GM12878 (cell line): ENCODE measurements at regions not wholly inside any gene's neighbourhood (a gene's known extent, or its start where the extent isn't known, plus 50 kb on each side); places are given as distances from the start of the nearest gene placed in this dataset.

Experiments used
- ATAC-seq: fragments of 200-7000 bp; cut with Tn5 transposase; 3 replicates; pipeline ENCODE4 v1.9.1; 2020; ENCODE audit warnings: mild to moderate bottlenecking, moderate library complexity
- BruUV-seq: library from RNA; stranded (reverse); fragments of 400-500 nt; replicated peaks from 2 replicates; lab custom pipeline; 2021; lab: Mats Ljungman, UMichigan
- CTCF ChIA-PET: fragments of 300-600 bp; sonication (Branson Sonifier 250); formaldehyde crosslinking; extraction: SDS; loops from one replicate; lab custom pipeline; 2021; ENCODE audit warnings: inconsistent platforms; lab: Yijun Ruan, JAX
- POLR2A ChIA-PET: fragments of 350-600 bp; formaldehyde crosslinking; extraction: SDS; loops from one replicate; lab custom pipeline; 2021; ENCODE audit warnings: inconsistent platforms; lab: Charles Lee
- RAD21 ChIA-PET: fragments of 300-600 bp; sonication (Branson Sonifier 250); formaldehyde crosslinking; loops from one replicate; lab custom pipeline; 2023; ENCODE audit warnings: antibody characterized with exemption; ENCODE audit not compliant: unreplicated experiment; lab: Charles Lee
- SMC1A ChIA-PET: fragments of 300-600 bp; sonication (Branson Sonifier 250); formaldehyde crosslinking; loops from one replicate; lab custom pipeline; 2023; ENCODE audit not compliant: unreplicated experiment, uncharacterized antibody; lab: Charles Lee
- DNase-seq: peaks from one replicate; pipeline ENCODE4 v3.0.0-alpha.2; 2011; ENCODE audit warnings: low read depth, low spot score
- FAIRE-seq: peaks from 3 replicates; lab custom pipeline; 2011; peaks lifted over from hg19 to GRCh38; lab: Jason Lieb, UNC
- H2AFZ ChIP-seq: 2 replicates; pipeline ENCODE4 v1.6.0; 2011; ENCODE audit warnings: low read depth, low read length, control low read depth; ENCODE audit not compliant: control insufficient read depth
- H3K27ac ChIP-seq: 2 replicates; pipeline ENCODE4 v1.5.1; 2011; ENCODE audit warnings: control low read depth; ENCODE audit not compliant: control insufficient read depth, insufficient read depth
- H3K27me3 ChIP-seq, 2 experiments: replicated peaks in 1 of 2; 2 replicates each; pipeline versions ENCODE4 v1.6.0 to v1.6.1; 2011; ENCODE audit warnings: low read length in 1 of 2; ENCODE audit not compliant: control insufficient read depth in 2 of 2, insufficient read depth in 2 of 2
- H3K36me3 ChIP-seq, 2 experiments: 2 replicates each; pipeline ENCODE4 v1.5.1; 2011; ENCODE audit warnings: low read length in 1 of 2; ENCODE audit not compliant: control insufficient read depth in 2 of 2, insufficient read depth in 2 of 2
- H3K4me1 ChIP-seq: 2 replicates; pipeline ENCODE4 v1.6.1; 2011; ENCODE audit warnings: mild to moderate bottlenecking, low read length, moderate library complexity, mixed read lengths; ENCODE audit not compliant: control insufficient read depth, insufficient read depth
- H3K4me2 ChIP-seq: 2 replicates; pipeline ENCODE4 v1.6.0; 2011; ENCODE audit warnings: control low read depth; ENCODE audit not compliant: control insufficient read depth, insufficient read depth
- H3K4me3 ChIP-seq: fragments of 200-600 bp; sonication (generic); 2 replicates; pipeline ENCODE4 v1.5.1; 2016
- H3K79me2 ChIP-seq: 2 replicates; pipeline ENCODE4 v1.6.0; 2011; ENCODE audit warnings: low read length; ENCODE audit not compliant: control insufficient read depth, insufficient read depth
- H3K9ac ChIP-seq: 2 replicates; pipeline ENCODE4 v1.8.0; 2011; ENCODE audit warnings: low read length, control low read depth, mixed read lengths; ENCODE audit not compliant: control insufficient read depth, insufficient read depth
- H3K9me3 ChIP-seq: replicated peaks from 3 replicates; pipeline ENCODE4 v1.5.1; 2011; ENCODE audit warnings: mild to moderate bottlenecking, low read length; ENCODE audit not compliant: control insufficient read depth, insufficient read depth
- H4K20me1 ChIP-seq: 2 replicates; pipeline ENCODE4 v1.6.0; 2011; ENCODE audit not compliant: control insufficient read depth, insufficient read depth
- CBX3 ChIP-seq: fragments of 200-600 bp; sonication (generic); IDR thresholded peaks from 2 replicates; pipeline ENCODE4 v1.6.1; 2016; ENCODE audit warnings: low read depth, borderline replicate concordance
- CHD1 ChIP-seq: IDR thresholded peaks from 2 replicates; pipeline ENCODE4 v1.6.1; 2012; ENCODE audit warnings: low read depth, low read length, improper control_type of control experiment
- CREB1 ChIP-seq: IDR thresholded peaks from 2 replicates; pipeline ENCODE4 v1.6.1; 2012; ENCODE audit warnings: low read depth, mild to moderate bottlenecking, inconsistent platforms
- CREM ChIP-seq: IDR thresholded peaks from 2 replicates; pipeline ENCODE4 v1.6.1; 2014; ENCODE audit warnings: antibody characterized with exemption, low read depth
- E2F4 ChIP-seq: IDR thresholded peaks from 2 replicates; pipeline ENCODE4 v1.6.1; 2012; ENCODE audit warnings: low read depth, low read length, improper control_type of control experiment
- ESRRA ChIP-seq: IDR thresholded peaks from 2 replicates; pipeline ENCODE4 v1.6.1; 2012; ENCODE audit warnings: mild to moderate bottlenecking, low read length, improper control_type of control experiment
- EZH2 ChIP-seq: IDR thresholded peaks from 2 replicates; pipeline ENCODE4 v1.6.1; 2012; ENCODE audit warnings: low read depth, mild to moderate bottlenecking, control low read depth, inconsistent platforms, low read length, borderline replicate concordance; ENCODE audit not compliant: control insufficient read depth
- LARP7 ChIP-seq: fragments of 450-650 bp; IDR thresholded peaks from 2 replicates; pipeline ENCODE4 v1.6.1; 2017; ENCODE audit warnings: mild to moderate bottlenecking
- MEF2B ChIP-seq: fragments of 450-650 bp; IDR thresholded peaks from 2 replicates; pipeline ENCODE4 v1.6.1; 2018; ENCODE audit warnings: mild to moderate bottlenecking, moderate library complexity; ENCODE audit not compliant: partially characterized antibody, poor library complexity, severe bottlenecking
- NBN ChIP-seq: fragments of 450-650 bp; IDR thresholded peaks from 2 replicates; pipeline ENCODE4 v1.6.1; 2016
- NFYA ChIP-seq: IDR thresholded peaks from 2 replicates; pipeline ENCODE4 v1.6.1; 2011; ENCODE audit warnings: low read depth, mild to moderate bottlenecking, low read length, improper control_type of control experiment, borderline replicate concordance
- RAD51 ChIP-seq: fragments of 450-650 bp; IDR thresholded peaks from 2 replicates; pipeline ENCODE4 v1.6.1; 2016; ENCODE audit warnings: moderate library complexity, mild to moderate bottlenecking, inconsistent platforms
- RB1 ChIP-seq: fragments of 450-650 bp; formaldehyde crosslinking; IDR thresholded peaks from 2 replicates; pipeline ENCODE4 v1.6.1; 2017; ENCODE audit warnings: mild to moderate bottlenecking, borderline replicate concordance
- RBBP5 ChIP-seq: fragments of 200-600 bp; sonication (generic); conservative IDR thresholded peaks from 2 replicates; pipeline ENCODE4 v1.6.1; 2016
- SKIL ChIP-seq: fragments of 450-650 bp; IDR thresholded peaks from 2 replicates; pipeline ENCODE4 v1.6.1; 2017; ENCODE audit warnings: mild to moderate bottlenecking, low read depth, inconsistent platforms; ENCODE audit not compliant: poor library complexity, severe bottlenecking
- WGBS: methylation state at CpG from one replicate; pipeline ENCODE4 v1.1.6; 2016; ENCODE audit warnings: low lambda C conversion rate; ENCODE audit not compliant: insufficient replicate concordance, insufficient coverage; ENCODE audit errors: missing lambda C conversion rate; 5-methylcytosine and 5-hydroxymethylcytosine counted together
- in situ Hi-C: fragments of 300-500 bp; cut with MboI; formaldehyde crosslinking; loops from 9 replicates; pipeline ENCODE4 v1.14.3; 2018; ENCODE audit warnings: mixed read lengths
- intact Hi-C: fragments of 100-400 bp; cut with micrococcal nuclease; formaldehyde crosslinking; loops from one replicate; pipeline ENCODE4 v1.14.2; 2022; ENCODE audit not compliant: unreplicated experiment
- TF ChIP-seq, protein P1 (sequence below): fragments of 450-650 bp; formaldehyde crosslinking; IDR thresholded peaks from 2 replicates; pipeline ENCODE4 v1.5.0; 2022; ENCODE audit warnings: mild to moderate bottlenecking, missing genetic modification characterization
- TF ChIP-seq, protein P2 (sequence below): fragments of 450-650 bp; formaldehyde crosslinking; IDR thresholded peaks from 2 replicates; pipeline ENCODE4 v1.4.0; 2022; ENCODE audit warnings: mild to moderate bottlenecking, moderate library complexity

DNA sequence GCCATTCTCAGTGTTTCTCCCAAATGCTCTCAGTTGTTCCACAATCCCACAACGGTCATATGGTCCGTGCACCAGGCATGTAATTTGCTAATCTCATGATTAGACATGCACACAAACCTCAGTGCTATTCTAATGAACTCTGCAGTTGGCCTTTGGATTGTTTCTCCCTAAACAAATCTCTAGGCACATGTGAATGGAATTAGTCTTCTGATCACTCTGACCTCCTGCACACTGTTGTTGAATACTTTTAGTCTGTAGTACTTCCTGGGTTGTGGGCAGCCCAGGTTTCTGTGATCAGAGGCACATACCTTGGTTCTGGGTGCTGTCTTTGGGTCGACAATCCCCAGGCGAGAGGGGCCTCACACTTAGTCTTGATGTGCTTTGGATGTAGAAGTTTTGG is 498.7 kb upstream of the SPRED2 start:
- Histone ChIP-seq H3K4me2 (no peak overlapping the region), H3K4me3 (no peak overlapping the region), H4K20me1 (no peaks in the 10 kb centered on the region), H3K36me3 (no peaks in the 10 kb centered on the region), H3K27ac (no peak overlapping the region), H3K4me1 (no peaks in the 10 kb centered on the region), H3K9ac (no peak overlapping the region), H3K27me3 (no peaks in the 10 kb centered on the region), H3K9me3 (no peaks in the 10 kb centered on the region), H2AFZ (no peak overlapping the region), H3K79me2 (no peaks in the 10 kb centered on the region)
- ChIA-PET POLR2A (no interaction called here), CTCF (no interaction called here), SMC1A (no interaction called here), RAD21 (no interaction called here)
- no TSS peak for BruUV-seq
- intact Hi-C loops = no loop called here
- in situ Hi-C loops = no loop called here
- no peak for ATAC-seq
- 2% methylated on average over 4 of the region's 4 CpGs for WGBS
- no peak for FAIRE-seq
- DNase-seq = no peak
- TF ChIP-seq RBBP5 (no peak), NBN (no peak), EZH2 (no peak), CREM (no peak), E2F4 (no peak), CREB1 (no peak), NFYA (no peak), LARP7 (no peak), CBX3 (no peak), RAD51 (no peak), CHD1 (no peak), MEF2B (no peak), SKIL (no peak), ESRRA (no peak), RB1 (no peak)
- TF ChIP-seq, protein P1, sequence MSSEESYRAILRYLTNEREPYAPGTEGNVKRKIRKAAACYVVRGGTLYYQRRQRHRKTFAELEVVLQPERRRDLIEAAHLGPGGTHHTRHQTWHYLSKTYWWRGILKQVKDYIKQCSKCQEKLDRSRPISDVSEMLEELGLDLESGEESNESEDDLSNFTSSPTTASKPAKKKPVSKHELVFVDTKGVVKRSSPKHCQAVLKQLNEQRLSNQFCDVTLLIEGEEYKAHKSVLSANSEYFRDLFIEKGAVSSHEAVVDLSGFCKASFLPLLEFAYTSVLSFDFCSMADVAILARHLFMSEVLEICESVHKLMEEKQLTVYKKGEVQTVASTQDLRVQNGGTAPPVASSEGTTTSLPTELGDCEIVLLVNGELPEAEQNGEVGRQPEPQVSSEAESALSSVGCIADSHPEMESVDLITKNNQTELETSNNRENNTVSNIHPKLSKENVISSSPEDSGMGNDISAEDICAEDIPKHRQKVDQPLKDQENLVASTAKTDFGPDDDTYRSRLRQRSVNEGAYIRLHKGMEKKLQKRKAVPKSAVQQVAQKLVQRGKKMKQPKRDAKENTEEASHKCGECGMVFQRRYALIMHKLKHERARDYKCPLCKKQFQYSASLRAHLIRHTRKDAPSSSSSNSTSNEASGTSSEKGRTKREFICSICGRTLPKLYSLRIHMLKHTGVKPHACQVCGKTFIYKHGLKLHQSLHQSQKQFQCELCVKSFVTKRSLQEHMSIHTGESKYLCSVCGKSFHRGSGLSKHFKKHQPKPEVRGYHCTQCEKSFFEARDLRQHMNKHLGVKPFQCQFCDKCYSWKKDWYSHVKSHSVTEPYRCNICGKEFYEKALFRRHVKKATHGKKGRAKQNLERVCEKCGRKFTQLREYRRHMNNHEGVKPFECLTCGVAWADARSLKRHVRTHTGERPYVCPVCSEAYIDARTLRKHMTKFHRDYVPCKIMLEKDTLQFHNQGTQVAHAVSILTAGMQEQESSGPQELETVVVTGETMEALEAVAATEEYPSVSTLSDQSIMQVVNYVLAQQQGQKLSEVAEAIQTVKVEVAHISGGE (CRISPR knock-in tag) = no peak
- TF ChIP-seq, protein P2, sequence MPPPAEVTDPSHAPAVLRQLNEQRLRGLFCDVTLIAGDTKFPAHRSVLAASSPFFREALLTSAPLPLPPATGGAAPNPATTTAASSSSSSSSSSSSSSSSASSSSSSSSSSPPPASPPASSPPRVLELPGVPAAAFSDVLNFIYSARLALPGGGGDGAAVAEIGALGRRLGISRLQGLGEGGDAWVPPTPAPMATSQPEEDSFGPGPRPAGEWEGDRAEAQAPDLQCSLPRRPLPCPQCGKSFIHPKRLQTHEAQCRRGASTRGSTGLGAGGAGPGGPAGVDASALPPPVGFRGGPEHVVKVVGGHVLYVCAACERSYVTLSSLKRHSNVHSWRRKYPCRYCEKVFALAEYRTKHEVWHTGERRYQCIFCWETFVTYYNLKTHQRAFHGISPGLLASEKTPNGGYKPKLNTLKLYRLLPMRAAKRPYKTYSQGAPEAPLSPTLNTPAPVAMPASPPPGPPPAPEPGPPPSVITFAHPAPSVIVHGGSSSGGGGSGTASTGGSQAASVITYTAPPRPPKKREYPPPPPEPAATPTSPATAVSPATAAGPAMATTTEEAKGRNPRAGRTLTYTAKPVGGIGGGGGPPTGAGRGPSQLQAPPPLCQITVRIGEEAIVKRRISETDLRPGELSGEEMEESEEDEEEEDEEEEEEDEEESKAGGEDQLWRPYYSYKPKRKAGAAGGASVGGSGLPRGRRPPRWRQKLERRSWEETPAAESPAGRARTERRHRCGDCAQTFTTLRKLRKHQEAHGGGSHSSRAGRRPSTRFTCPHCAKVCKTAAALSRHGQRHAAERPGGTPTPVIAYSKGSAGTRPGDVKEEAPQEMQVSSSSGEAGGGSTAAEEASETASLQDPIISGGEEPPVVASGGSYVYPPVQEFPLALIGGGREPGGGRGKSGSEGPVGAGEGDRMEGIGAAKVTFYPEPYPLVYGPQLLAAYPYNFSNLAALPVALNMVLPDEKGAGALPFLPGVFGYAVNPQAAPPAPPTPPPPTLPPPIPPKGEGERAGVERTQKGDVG (CRISPR knock-in tag) = no peak
